ENCODE measurements at regions not wholly inside any gene's neighbourhood (a gene's known extent, or its start where the extent isn't known, plus 50 kb on each side); places are given as distances from the start of the nearest gene placed in this dataset.

DNA sequence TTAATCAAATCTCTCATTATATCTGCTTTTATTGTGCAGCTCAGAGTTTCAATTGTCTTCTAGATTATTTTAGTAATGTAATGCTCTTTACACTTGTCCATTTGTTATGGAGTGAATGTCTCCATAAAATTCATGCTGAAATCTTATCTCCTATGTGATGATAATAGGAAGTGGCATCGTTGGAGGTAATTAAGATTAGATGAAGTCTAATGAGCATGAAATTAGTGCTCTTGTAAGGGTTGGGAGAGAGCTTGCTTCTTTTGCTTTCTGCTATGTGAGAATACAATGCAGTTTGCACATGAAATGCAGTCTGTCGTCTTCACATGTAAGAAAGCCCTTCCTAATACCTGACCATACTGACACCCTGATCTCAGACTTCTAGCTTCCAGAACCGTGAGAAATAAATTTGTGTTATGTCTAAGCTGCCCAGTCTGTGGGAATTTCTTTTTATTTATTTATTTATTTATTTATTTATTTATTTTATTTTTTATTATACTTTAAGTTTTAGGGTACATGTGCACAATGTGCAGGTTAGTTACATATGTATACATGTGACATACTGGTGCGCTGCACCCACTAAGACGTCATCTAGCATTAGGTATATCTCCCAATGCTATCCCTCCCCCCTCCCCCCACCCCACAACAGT, 1399.2 kb upstream of the CDH6 start:
- ATAC-seq, result no peak

DNA sequence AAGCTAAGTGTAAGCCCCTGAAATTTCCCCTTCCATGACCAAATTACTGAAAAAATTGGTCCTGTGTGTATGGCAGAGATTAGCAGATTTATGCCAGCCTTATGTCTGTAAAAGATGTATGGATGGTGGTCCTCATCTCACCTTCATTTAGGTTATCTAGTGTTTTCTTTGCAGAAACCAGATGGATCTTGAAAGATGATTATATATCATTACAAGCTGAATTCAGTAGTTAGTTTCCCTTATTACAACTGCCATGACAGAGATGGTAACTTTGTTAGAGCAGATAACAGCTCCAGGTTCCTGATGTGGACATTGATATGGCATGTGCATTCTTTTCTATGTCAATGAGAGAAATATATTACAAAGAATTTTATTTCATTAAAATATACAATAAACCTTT, 1403.2 kb upstream of the CDH6 start:
- ATAC-seq, result no peak

DNA sequence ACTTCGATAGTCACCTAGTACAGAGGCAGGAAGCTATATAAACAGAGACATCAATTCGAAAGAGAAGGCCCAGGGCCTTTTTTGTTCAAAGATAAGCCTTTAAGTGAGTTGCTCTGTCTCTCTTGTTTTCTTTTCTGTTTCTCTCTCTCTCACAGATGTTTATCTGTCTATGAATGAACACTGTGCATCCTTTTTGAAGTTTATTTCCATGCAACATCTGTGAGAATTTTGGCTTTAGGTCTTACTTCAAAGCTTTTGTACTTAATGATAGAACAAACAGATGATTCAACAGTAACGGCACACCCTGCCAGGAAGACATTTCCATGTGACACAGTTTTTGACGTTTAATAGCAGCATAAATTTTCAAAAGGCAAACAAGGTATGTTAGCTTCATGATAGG, 1413.1 kb upstream of the CDH6 start:
- no peak for ATAC-seq

DNA sequence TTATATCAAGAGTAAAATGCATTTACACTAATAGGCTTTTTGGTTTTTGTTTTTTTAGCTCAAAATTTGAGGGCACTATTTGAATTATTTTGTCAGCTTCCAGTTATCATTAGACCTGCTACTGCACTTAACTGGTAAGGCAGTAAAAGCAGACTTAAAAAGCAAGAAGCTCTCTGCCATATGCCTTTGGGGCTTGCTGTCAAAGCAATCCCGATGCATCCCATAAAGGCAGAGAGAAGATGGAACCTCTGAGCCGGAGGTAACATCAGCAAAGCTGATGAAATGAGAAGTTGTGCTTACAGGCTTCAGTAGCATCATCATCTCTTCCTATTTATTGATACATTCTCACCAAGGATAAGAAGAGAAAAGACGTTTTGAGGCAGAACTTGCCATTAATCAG, 1414.3 kb upstream of the CDH6 start:
- ATAC-seq, result no peak

DNA sequence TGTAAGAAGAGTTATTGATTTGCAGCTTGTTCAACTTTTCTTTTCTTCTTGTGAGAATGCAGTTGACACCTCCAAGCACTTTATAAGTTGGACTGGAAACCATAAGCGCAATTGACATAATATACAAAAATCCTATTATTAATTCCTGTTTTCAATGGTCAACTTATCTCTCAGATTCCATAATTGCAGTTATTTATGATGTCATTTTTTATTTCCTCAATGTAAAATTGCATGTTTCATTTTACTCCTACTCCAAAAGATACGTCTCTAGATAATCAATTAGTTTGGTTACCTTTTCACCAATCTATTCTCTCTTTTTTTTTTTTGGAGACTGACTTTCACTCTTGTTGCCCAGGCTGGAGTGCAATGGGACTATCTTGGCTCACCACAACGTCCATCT, 1416.1 kb upstream of the CDH6 start:
- ATAC-seq, result no peak

DNA sequence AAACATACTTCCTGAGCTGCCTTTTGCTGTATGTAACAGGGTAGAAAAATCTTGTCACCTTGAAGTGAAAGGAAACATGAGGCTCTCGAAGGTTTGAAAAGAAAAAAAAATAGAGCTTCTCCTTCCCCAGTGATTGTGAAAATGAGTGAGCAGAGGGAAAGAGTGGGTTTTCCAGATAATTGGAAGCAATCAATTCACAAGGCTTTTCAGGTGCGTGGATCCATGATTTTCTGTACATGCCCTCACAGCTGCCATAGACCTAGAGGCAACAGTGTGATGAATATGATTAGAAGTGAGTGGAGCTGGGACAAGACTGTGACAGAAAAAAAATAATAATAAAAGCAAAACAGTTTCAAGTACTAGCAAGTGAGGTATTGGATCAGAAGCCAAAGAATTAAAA, 1422.5 kb upstream of the CDH6 start:
- no peak for ATAC-seq

DNA sequence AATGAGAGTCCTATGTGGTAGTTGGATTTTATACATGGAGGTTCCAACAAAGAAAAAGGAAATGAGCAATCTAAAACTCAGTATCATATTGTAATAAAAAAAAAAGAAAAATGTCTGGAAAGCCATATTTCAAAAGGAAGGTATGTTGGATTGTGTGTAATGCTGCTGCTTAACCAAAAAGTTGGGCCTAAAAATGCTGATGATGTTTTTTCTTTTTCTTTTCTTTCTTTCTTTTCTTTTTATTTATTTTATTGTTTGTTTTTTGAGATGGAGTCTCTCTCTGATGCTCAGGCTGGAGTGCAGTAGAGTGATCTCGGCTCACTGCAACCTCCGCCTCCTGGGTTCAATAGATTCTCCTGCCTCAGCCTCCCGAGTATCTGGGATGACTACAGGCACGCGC, 1424.0 kb upstream of the CDH6 start:
- no peak for ATAC-seq

DNA sequence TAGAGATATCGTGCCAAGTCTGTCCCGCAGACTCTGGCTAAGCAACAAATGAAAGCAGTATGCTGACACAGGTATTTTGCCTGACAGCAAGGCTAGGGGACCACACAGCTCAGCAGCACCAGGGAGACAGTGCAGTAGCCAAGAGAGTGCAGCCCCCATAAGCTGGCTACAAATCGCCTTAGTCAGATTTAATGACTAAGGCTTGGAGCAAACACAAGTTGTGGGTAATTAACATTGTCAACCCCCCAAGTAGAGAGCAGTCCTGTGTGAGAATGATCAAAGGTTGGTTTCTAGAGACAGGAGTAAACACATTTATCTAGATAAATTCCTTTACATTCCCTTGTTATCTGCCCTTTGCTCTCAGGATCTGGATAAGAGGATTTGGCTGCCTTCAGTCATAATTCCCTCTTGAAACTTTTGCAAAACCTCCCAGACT, 1434.5 kb upstream of the CDH6 start:
- no peak for ATAC-seq

DNA sequence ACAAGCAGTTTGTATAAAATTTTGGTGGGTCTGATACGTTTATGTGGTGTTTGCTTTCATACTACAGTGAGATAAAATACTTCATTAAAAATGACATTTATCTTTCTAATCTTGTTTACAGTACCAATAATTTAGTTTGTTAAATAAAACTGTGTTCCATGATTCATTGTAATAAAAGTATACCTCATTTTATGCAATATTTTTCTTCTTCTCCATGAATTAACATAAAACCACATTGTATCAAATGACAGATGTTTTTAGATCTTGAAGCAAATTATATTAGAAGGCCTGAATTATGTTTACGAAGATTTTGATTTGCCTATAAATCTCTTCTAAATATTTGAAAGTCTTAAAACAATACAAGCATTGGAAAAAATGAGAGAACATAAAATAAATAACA, 1443.0 kb upstream of the CDH6 start:
- ATAC-seq, result no peak

DNA sequence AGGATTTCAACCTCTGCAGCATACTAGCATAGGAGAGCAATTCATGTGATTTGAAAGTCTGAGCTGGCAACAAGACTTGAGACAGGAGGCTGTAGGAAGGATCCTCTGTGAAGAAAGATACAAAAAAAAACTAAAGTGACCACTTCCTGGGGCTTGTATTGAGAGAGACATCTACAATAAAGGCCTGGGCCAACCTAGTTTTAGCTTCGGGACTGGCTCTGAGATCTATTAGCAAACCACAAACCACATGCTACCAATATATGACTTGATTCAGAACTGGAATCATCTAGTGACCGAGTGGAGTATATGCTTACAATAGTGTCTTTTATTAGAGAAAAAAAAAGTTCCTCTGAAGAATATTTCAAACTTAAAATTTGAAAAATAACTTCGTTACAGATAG, 1448.9 kb upstream of the CDH6 start:
- ATAC-seq, result no peak

DNA sequence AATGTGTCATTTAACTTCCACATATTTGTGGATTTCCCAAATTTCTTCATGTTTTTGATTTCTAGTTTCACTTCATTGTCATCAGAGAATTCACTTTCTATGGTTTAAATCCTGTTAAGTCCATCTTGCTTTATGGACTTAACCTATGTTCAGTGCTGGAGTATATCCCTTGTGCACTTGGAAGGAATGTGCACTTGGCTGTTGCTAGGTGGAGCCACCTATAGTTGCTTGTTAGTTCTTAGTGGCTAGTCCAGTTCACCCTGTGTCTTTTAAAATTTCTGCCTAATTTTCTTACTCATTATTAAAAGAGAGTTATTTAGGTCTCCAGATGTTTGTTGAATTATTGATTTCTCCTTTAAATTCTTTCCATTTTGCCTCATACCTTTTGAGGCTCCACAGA, 1472.5 kb upstream of the CDH6 start:
- ATAC-seq, result no peak

DNA sequence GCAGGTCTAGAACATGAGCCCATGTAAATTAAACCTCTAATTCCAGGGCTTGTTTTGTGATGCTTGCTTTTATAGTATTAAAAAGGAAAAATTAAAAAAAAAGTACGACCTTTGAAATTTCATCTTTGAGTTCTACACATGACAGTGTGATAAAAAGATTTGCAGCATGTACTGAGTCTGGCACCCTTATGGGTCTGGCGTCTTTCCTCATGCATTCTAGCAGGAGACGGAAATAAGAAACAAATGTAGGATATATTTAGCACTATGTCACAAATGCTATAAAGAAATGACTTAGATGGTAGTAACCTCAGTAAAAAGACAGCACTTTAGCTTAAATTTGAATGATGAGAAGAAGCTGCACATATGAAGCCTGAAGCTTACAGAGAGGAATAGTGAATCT, 1474.3 kb upstream of the CDH6 start:
- no peak for ATAC-seq

DNA sequence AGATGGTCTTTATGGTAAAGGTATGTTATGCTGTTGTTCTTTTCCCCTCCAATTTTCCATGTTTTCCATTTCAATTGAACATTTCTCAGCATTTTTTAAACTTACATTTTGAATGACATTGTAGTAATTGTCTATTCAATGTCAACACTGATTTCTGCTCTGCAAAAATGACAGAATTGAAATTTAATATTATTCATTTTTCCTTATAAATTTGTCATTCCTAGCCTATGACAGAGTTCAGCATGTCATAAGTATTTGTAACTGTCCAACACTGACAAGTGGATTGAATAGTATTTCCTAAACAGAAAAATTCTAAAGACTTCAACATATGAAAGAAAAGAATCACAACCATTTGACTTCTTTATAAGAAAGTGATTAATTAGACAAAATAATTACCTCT, 1478.3 kb upstream of the CDH6 start:
- no peak for ATAC-seq

DNA sequence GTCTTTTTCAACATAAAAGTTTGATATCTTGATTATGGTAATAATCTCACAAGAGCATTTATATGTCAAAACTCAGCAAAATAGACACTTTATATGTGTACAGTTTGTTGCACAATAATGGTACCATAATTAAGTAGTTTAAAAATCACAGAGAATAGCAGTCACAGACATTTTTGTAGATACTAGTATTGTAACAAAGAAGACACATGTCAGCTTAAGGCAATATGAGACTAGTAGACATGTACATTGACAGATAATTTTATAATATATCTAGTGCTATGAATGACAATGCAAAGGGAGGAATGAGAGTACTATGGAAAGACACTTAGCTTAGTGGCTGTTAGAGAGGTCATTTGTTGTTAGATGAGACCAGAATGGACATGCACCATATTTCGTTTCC, 1490.6 kb upstream of the CDH6 start:
- ATAC-seq, result no peak

DNA sequence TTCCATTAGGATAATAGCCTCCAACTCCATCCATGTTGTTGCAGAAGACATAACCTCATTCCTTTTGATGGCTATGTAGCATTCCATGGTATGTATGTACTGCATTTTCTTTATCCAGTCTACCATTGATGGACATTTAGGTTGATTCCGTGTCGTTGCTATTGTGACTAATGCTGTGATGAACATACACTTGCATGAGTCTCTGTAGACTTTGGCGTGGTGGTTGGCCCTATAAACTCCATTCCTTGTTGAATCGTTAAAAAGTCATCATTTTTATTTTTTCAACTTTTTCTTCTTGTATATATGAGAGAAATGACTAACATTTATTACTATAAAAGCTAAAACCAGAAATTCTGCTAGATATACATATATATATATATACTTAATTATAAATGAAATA, 1491.9 kb upstream of the CDH6 start:
- no peak for ATAC-seq

DNA sequence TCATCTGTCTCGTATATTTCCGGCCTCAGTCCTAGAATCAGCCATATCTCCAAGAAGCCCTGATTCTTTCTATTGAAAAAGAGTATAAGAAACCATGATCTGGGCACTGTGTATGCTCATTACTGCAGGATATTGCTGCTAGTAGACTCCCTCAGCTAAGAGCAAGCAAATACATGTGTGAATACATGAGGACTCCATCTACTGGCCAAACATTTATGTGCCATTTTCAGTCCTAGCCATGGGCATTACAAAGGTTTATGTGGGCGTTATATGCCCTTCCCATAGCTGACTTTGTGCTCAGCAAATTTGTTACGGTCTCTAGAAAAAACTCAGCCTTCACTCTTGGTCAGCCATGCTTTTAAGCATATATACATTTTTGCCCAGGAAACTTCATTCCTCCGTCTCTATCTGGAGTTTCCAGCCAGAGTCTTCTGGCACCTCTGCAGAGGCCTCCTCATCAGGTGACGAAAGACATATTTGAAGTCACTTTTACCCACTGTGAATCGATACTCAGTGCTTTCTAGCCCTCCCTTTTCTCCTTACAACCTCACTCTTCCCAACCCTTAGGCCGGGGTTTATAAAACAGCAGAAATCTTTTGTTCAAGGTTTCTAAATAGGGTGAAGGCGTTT, 1495.6 kb upstream of the CDH6 start:
- ATAC-seq, result no peak

DNA sequence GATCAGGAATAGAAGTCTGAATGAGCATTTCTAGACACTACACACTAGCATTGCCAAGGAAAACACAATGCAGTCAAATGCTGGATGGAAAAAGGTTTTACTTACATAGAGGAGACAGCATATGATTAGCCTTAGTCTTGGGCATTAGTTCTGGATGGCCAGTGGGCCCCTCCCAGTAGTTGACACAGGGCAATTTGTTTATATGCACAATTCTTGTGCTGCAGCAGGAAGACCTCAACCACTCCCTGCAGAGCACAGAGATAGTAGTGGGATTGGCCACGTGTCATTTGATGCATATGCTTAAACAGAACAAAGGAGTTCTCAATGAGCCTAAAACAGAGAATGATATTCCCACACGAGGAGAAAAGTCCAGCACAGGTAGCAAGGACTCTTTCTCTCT, 1496.2 kb upstream of the CDH6 start:
- no peak for ATAC-seq

DNA sequence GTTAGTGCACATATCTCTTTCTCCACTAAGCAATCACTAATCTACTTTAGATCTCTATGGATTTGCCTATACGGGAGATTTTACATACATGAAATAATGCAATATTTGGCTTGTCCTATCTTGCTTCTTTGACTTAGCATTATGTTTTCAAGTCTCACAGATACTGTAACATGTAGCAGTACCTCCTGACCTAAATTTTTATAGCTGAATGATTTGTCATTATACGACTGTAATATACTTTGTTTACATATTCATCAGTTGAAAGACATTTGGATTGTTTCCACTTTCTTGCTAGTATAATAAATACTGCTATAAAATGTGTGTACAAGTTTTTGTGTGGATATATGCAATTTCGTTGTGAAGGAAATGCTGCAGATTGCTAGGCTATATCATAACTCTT, 1520.8 kb upstream of the CDH6 start:
- ATAC-seq, result no peak

DNA sequence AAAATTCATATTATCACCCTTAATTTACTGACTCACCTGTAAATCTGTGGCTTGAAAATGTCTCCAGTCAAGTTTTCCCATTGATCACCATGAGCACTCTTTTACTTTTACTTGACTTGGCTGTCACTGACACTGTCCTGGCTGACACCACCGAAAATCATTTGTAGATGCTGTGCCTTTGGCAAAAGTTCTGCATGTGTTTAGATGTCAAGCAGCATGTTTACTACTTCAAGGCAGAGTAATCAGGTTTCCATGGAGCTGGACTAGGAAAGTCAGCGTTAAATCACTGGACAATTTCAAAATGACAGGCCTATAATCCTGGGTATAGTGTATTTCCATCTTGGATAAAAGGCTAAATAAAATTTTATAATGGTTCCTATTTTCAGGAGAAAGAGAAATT, 1530.6 kb upstream of the CDH6 start:
- ATAC-seq, result no peak

DNA sequence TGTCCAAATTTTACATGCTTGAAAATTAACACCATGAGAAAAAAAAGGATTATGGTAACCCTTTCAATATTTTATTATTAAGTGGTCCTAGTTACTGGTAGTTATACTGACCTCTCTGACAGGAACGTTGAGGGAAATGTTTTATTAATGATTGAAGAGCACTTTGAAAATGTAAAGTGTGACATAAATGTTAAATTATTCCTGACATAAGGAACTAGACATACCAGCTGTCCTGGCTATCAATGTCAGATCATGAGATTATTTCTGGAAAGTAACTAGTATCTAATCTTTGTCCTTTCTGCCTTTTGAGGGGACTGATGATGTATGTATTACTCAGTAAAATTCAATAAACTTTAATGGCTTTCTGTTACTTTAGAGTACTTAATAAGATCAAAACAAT, 1538.5 kb upstream of the CDH6 start:
- no peak for ATAC-seq

DNA sequence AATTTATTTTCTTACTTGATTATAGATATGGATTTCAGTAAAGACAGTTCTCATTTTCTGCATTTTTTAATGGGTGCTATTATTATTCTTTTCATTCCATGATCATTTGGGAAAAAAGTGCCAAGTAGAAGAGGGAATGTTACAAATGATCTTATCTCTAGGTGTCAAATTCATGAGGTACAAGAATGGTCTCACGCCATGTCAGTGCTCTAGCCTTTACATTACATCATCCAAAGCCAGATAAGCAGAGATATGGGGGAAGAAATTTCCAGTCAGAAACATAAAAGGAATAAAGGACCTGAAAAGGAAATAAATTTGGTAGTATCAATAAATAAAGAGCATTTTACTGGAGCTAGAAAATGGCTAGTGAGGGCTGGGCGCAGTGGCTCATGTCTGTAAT, 1544.2 kb upstream of the CDH6 start:
- ATAC-seq, result no peak

DNA sequence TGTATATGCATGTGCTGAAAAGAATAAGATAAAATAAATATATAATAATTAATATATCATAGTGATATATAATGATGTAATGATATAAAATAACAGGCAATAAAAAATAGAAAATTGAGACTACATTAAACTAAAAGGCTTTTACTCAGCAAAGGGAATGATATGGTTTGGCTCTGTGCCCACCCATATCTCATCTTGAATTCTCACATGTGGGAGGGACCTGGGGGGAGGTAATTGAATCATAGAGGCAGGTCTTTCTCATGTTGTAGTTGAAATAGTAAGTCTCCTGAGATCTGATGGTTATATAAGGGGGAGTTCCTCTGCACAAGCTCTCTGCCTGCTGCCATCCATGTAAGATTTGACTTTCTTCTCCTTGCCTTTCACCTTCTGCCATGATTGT, 1550.9 kb upstream of the CDH6 start:
- ATAC-seq, result no peak

DNA sequence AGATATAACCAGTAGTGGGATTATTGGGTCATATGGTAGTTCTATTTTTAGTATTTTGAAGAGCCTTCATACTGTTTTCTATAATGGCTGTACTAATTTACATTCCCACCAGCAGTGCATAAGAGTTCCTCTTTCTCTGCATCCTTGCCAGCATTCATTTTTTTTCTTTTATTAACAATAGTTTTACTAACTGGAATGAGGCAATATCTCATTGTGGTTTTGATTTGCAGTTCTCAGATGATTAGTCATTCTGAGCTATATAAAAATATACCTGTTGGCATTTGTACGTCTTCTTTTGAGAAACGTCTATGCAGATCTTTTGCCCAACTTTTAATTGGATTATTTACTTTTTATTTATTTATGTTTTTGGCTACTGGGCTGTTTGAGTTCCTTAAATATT, 1579.3 kb upstream of the CDH6 start:
- ATAC-seq, result no peak

DNA sequence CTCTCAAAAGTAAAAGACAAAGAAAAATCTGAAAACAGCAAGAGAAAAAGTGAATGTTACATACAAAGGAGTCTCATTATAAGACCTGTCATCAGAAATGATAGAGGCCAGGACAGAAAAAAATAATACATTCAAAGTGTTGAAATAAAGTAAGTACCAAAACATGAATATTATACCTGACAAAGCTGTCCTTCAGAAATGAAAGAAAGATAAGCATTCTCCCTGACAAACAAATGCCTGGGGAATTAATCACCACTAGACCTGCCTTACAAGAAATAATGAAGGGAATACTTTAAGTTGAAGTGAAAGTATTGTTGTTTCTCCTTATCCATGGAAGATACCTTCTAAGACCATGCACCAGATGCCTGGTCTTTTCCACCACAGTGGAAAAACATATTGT, 1605.2 kb upstream of the CDH6 start:
- ATAC-seq, result no peak

DNA sequence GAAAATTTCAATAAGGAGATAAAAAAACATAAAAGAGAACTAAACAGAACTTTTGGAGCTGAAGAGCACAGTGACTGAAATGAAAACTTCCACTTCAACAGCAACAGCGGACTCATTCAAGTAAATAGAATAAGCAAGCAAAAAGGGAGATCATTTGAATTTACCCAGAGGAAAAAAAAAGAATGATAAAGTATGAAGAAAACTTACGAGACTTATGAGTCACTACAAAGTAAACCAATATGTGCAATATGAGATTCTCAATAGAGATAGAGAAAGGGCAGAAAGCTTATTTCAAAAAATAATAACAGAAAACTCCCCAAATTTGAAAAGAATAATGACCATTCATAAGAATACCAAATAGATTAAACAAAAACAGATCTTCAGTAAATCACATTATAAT, 1605.7 kb upstream of the CDH6 start:
- no peak for ATAC-seq
